HG02981 (cell line): ENCODE measurements at regions not wholly inside any gene's neighbourhood (a gene's known extent, or its start where the extent isn't known, plus 50 kb on each side); places are given as distances from the start of the nearest gene placed in this dataset.

Source experiments
- ATAC-seq: cut with Tn5 transposase; IDR thresholded peaks from one replicate; pipeline ENCODE4 v1.9.1; 2021; ENCODE audit warnings: mild to moderate bottlenecking, moderate library complexity; ENCODE audit not compliant: unreplicated experiment

DNA sequence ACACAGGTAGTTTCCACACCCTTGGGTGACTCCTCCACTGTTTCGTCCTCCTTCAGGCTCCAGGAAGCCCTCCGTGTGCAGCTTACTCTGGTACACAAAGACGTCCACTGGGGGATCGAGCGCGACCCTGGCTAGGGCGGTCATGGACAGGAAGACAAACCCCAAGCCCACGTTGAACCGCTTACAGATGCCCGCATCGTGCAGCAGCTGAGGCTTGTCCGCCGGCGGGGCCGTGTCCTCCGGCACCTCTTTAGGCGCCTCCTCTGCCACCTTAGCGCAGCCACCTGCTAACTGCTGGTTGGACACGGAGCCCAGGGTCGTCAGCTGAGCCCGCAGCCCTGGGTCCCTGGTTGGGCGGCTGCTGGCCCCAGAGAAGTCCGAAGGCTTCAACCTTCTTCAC lies 309.0 kb upstream of the BTBD3 start:
- ATAC-seq: no peak

DNA sequence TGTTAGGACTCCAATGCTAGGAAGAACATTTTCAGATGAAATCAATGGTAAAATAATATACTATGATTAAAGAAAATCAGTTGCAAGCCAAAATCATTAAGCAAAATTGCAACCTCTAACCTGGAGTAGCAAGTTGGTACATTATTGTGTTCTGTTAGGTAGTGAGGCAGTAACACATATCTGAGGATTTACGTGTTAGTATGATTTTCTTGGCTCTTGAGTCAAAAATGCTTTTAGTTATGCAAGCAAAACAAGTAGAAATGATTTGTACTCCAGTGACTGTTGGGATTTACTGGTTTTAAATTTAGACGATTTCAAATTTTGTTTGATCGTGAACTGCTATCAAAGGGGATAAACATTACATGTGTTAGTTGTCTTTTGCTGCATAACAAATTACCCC lies 293.0 kb upstream of the BTBD3 start:
- ATAC-seq: no peak

DNA sequence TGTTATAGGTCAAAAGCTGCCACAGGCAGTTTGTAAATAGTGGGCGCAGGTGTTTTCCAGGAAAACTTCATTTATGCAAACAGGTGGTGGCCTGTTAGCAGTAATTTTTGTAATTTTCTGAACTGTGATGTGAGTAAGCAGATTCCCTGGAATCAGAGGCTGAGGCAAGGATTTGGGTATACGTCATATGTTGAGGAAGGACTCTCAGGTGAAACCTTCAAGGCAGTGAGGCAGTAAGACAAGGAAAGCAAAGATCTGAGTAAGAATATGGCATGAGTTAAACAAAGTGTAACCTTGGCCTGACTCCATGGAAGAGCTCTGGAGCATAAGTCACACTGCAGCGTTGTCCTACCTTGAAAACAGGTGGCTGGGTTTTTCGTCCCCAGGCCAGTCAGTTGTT lies 291.1 kb upstream of the BTBD3 start:
- ATAC-seq: no peak

DNA sequence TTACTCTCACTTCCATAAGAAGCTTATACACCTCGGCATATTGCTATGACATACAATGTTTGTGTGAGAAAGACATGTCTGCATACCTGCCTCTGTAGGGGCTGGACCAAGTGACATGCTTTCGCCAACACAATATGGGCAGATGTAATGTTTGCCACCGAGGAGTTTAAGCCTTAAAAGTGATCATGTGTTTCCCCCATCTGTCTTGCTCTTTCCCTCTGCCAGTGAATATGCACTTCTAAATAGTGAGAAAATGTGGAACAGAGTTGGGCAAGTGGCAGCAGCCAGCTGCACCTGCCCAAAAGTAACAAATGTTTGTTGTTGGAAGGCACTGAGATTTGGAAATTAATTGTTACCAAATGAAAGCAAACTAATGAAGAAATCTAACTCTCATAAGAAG lies 274.8 kb upstream of the BTBD3 start:
- ATAC-seq: no peak

DNA sequence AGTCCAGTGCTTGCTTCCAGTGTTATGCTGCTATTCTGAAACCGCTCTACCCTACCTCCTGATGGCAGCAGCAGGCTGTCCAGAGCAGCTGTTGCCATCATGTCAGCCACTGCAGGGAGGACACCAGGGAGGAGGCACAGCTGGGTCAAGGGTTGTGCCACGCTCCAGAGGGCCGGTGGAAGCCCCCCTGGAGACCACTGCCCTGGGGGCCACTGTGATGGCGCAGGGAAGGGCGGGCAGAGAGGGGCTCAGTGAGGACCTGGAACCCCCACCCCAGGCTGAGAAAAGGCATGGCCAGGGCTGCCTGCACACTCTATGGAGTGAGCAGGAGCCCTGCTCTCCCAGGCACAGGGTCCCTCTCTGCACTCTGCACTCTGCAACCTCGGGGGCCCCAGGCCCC lies 271.3 kb upstream of the BTBD3 start:
- no peak for ATAC-seq

DNA sequence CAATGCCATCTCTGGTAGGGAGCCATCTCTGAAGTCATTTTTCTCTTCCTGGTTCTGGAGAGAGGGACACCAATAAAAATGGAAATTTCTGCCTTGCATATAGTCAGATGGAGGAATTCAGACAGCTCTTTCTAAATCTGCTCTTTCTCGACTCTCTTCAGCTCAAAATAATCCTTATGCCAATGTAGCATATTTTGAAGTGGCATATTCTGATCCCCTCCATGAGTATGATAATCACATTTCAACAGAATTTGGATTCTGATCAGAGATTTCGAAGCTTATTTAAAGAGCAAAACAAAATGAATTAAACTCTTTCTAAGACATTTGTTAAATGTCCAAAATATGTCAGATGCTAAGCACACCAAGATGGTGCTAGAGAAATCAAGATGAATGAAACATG lies 267.1 kb upstream of the BTBD3 start:
- no peak for ATAC-seq

DNA sequence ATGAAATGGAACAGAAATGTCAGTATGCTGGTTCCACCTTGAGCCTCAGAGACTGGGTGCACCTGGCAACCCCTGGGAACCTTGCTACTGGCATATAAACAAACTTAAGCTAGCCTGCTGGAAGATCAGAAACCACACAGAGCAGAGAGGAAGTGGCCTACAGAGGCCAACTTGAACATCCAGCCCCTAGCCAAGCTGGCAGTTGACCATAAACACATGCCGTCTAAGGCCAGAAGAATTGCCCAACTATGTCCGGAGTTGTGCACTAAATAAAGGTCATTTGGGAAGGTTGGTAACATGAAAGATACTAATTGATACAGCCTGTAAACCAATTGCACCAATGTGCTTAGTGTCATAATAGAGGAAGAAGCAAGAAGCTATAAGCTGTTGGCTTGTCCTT lies 266.6 kb upstream of the BTBD3 start:
- no peak for ATAC-seq

DNA sequence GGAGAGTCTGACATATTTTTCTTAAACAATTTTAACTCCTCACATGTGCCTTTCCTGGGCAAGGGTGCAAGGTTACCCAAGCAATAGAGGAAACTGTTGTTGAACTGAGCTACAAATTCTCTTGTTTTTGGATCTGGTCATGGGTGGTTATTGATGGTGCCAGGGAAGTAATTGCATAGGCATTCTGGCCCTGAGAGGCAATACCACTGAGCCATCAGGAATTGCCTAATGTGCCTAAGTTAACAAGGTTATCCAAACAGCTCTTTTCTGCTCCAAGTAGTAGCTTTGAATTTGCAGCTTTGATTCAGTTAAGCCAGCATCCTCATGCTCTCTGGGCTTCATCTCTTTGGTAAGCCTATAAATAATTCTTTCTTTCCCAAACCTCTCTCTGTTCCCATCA lies 266.0 kb upstream of the BTBD3 start:
- no peak for ATAC-seq

DNA sequence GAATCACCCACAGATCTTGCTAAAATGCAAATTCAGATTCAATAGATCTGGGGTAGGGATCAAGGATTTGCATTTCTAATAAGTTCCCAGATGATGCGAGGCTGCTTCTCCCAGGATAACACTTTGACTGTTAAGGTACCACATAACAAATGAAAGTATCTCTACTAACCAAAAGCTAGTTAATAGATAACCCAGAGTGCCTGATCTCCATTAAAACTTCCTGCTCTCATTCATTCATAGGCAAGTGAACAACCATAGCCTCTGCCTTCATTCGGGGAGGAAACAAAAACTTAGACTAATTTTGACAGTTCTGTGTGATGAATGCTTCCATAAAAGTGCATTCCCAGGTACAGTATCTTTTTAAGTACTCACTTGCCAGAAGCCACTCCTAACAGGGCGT lies 265.6 kb upstream of the BTBD3 start:
- ATAC-seq: no peak

DNA sequence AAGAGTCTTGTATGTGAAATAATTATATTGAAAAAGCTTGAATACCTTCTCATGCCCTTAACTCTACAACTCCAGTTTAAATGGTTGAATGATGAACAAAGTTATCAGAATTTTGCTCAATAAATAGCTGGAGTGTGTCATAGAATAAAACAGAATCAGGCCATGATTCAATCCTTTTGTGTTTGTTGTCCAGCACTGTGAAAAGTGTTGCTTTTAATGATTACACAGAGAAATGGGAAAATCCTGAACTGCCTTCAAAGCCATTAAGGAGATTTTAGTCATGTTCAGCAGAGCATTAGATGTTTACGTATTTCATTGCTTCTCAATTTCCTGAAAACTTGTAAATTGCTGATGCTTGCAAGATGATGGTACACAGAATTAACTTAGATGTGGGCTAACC lies 262.9 kb upstream of the BTBD3 start:
- no peak for ATAC-seq

DNA sequence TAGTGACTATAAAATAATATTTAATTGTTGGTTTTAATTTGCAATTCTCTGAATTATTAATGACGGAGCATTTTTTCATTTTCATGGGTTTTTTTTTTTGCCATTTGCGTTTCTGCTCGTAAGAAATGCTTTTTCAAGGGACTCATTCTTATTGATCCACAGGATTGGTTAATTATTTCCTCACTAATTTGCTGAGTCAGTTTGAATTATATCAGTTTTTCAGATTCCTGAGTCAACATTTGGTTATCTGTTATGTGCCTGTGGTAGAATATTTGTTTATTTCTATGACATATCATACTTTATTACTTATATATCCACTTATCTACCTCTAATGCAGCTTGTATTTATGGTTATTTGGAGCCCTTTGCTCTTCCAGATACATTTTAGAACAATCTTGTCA lies 257.0 kb upstream of the BTBD3 start:
- ATAC-seq: no peak

DNA sequence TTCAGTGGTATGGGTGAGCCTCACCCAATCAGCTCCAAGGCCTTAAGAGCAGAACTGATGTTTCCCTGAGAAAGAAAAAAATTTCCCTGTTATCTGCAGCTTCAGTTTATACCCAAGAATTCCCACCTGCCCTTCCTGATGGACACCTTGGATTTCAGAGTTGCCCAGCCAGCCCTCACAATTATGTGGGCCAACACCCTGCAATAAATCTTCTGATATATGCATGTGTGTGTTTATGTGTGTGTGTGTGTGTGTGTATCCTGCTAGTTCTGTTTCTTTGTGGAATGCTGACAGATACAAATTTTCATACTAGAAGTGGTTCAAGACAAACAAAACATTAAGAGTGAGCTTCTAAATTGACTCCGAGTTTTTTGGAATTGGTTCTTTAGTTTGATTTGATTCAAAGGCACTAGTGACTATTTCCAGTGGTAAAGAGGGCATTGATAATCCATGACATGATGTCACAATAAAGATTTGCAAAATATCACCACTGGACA lies 246.6 kb upstream of the BTBD3 start:
- ATAC-seq: no peak

DNA sequence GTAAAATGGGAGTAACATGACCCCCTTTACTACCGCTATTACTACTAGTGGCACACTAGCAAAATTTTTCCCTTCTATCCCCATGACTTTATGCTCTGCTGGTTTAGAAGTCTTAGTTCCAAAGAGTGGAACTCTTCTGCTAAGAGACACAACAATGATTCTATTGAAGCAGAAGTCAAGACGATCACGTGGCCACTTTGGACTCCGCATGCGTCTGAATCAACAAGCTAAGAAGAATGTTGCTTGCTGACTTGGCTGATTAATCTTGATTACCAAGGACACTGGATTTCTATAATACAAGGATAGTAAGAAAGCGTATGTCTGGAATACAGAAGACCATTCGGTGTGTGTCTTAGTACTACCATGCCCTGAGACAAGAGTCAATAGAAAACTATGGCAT lies 244.7 kb upstream of the BTBD3 start:
- ATAC-seq: no peak

DNA sequence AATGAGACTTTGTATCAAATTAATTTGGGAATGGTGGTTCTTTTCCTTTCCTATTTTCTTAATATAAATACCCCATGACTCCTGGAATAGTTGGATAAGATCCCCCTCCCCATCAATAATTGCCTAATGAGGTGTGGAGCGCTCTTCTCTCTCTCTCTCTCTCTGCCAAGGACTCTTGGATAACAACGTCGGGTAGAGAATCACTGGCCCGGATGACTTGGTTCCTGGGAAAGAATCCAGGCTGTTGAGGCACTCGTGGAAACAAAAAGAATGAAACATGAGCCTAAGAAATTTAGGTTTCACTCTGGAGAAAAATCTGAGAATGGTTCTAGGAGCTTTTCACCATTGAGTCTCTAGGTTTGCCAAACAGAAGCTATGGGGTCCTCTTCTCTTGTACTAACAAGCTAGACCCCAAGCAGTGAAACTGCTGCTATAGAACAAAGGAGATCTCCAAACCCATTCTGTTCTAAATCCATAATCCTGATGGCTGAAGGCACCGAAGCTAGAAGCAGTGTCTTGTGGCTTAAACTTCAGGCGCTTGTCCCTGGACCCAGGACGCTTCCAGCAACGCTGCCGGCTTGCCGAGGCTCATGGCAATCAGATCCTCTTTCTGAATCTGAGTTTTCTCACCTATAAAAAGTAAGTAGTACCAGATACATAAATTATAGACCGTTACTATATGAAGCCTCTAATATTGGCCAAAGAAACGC lies 241.6 kb upstream of the BTBD3 start:
- ATAC-seq: no peak

DNA sequence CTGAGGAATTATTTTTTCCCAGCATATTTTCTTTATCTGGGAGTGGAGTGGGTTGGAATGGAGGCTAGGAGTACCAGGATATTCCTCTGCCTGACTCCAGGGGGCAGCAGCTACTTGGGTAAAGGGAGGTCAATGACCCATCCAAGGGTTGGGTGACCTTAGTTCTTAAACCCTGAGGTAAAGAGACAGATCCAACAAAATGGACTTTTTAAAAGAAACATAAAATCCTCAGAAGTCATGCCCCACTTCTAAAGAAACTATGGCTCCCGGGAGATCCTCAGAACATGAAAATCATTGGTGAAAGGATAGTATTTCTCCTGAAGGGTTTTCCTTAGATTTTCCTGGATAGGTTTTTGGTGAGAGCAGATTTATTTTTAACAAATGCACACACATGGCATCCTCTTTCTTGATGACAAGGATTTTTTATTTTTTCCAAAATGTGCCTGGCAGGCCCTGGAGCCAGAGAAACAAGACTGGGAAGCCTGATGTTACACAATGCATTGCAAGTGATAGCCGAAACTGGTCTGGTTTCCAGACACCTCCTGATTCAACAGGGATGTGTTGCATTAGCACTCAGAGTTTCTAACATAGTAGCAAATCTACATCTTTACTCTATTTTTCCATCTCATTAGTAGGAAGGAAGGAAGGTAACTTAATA lies 240.9 kb upstream of the BTBD3 start:
- ATAC-seq: peak; percentile 50

DNA sequence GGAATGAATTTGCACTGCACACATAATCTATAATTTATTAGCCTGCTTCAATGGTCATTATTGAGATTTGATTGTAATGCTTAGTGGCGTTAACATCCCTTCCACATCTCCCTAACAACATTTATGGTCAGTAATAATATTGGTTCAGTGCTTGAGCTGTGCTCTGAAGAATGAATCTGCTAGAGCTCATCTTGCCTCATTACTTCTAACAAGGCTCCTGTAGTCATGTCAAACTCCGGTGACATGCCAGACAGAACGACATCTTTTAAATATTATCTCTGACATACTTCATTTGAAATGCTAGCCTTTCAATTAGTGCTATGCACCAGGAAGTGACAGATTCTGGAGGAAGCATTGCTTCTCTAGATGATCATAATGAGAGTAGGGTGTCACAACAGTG lies 240.3 kb upstream of the BTBD3 start:
- no peak for ATAC-seq

DNA sequence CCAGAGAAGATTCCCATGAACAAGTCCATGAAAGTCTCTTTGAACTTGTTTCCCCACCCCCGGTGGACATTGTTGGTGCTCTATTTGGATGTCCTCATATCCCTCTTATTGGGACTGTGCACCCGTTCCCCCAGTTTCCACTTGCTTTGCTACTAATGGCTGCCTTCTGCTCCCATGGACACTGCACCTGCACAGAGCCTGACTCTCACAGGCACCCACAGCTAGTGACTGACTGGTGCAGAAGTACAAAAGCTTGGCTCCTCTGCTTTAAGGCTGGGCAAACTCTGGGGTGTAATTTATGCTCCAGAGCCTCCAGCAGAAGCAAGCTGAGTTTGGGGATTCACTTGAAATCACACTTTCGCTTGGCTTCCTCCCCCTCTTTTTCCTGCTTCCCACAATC lies 239.9 kb upstream of the BTBD3 start:
- ATAC-seq: no peak

DNA sequence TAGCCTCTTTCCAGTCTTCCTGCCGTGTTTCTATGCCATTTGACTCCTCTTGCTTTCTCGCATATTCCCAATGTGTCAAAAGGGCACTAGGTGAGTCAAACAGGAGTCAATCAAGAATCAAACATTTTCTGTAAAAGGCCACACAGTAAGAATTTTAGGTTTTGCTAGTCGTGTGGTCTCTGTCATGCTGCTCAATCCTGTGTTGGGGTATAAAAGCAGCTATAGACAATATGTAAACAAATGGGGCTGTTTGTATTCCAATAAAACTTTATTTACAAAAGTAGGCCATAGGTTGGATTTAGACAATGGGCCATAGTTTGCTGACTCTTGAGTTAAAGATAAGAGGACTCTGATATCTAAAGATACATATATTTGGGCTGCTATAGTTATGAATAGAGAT lies 235.4 kb upstream of the BTBD3 start:
- no peak for ATAC-seq

DNA sequence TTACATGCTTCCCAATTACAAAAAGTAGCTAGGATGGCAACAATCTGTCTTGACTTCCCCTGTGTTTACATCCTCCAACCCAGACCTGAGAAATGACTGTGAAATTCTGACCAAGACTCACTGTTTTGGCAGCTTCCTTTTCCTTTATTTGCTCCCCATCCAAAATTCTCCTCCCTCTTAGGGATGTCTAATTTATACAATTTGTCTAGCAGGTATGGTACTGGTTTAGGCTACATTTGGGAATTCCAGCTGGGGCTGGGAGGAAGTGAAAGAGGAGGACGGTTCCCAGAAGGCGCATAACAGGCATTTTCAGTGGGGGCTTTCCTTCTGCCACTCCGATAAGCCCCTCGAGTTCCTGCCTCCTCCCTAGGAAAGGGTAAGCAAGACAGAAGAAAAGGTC lies 231.5 kb upstream of the BTBD3 start:
- no peak for ATAC-seq

DNA sequence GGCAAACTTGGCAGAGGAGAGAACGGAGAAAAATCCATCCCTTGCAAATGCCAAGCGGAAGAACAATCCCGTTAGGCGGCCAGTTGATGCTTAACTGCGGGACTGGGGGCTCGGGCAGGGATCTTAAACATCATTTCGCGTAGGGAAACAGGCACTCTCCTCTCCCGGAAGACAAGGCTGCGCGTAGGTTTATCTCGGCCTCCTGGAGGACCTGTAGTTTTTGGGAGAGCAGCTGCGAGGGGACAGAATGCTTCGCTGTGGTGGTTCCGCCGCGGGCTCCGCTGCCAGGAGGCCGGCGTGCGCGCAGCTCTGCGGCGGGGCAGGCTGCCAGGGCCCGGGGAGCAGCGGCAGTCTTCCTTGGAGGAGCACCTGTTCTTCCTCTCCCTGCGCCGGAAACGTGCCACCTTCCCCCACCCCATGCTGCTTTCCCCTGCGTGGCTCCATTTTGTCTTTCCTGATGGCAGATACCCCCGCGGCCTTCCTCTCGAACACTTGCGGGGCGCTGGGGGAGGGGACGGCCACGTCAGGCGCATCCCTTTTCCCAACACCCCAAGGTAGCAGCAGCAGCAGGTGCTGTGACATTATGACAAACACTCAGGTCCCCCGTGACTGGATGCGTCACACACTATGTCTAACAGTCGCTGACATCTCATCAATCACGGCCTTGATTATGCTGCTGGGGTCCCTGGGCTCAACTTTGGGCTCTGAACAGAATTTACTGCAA lies 230.7 kb upstream of the BTBD3 start:
- ATAC-seq: no peak

DNA sequence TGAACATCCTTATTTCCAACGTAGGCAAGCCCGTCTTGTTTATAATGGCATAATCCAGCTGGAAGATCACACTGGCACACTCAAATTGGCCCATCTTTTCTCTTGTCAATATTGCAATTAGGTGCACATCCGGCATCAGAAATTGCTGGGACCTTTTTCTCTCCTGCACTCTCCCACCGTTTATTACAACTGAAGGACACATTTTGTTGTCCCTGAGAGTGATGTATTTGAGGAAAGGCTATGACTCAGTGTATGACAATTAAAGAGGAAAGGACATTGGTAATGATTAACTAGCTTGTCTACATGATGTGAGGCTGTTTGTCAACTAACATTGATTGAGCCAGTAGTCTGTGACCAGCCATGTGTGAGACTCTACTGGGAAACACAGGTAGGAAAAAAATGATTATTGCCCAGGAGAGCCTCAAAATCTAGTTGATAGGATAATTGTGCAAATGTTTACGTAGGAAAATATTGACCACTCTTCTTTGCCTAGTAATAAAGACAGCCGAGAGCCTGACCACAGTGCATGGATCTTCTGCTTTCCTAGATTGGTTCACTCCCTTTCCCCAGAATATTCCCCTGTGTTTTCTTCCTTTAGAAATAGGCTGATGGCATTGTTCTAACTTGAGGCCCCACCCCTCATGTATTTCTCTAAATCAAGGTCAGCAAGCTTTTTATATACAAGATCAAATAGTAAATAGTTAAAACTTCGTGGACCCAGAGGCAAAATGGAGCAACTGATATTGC lies 230.0 kb upstream of the BTBD3 start:
- no peak for ATAC-seq
